ENCODE measurements at regions not wholly inside any gene's neighbourhood (a gene's known extent, or its start where the extent isn't known, plus 50 kb on each side); places are given as distances from the start of the nearest gene placed in this dataset.

- Mint-ChIP-seq H3K4me1 (peaks cover 0 to 9% (median 7%) of the 10 kb centered on the region in 3 donors), H3K36me3 (no peaks in the 10 kb centered on the region), H3K9me3 (no peaks in the 10 kb centered on the region), H3K27ac (no peak overlapping the region), H3K4me3 (no peak overlapping the region), H3K27me3 (peaks cover 3 to 40% of the 10 kb centered on the region in 2 donors)
- DNase-seq = no peak
- POLR2A ChIA-PET = no interaction called here
- Histone ChIP-seq H3K4me1 (ENCODE audit: insufficient read depth, low read length) (no peaks in the 10 kb centered on the region), H3K27ac (ENCODE audit: low read depth, low read length) (no peak overlapping the region), H3K36me3 (ENCODE audit: insufficient read depth, low read length) (no peaks in the 10 kb centered on the region), H3K9me3 (ENCODE audit: low read length) (no peaks in the 10 kb centered on the region), H3K4me3 (ENCODE audit: low read length) (no peak overlapping the region), H3K27me3 (ENCODE audit: insufficient read depth, low read length, poor library complexity, severe bottlenecking) (no peaks in the 10 kb centered on the region)
- CTCF ChIA-PET = no interaction called here
These were observed 231.7 kb downstream of the SKIDA1 start for GRCh38 chr10:21293518-21294356.

DNA sequence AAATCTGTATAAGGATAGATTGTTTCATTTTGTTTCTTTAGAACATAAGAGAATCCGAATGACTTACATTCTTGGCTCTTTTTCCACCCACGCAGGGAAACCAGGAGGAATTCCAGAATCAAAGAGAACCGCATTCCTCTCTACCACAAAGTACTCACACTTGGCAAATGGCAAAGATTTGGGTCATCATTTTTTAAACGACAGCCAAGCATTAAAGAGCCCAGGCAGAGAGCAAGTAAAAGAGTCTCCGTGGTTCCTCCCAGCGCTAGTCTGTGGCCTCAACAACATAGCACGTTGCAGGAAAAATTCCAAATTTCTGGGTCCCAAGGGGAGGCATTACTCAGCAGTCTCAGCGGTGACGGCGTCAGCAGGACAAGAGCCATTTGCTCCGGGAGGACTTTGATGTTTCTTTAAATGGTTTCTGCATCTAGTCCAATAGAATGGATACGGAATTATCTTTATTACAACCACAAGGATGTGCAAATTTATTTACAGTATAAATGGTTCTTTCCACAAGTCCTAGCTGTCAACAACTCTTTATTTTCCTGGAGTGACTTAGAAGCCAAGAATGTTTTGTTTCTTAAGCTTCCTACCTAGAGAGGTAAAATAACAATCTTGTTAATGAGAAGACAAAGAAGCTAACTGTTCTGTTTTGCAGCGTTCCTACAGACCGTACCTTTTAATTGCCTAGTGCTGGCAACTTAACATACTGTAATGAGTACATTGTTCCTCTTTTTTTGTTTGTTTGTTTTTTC lies 232.5 kb downstream of the SKIDA1 start:
- H3K27ac ChIP-seq (ENCODE audit: low read depth, low read length) = no peak overlapping the region
- H3K9me3 ChIP-seq (ENCODE audit: low read length) = no peaks in the 10 kb centered on the region
- DNase-seq = no peak
- no peaks in the 10 kb centered on the region for H3K27me3 ChIP-seq (ENCODE audit: insufficient read depth, low read length, poor library complexity, severe bottlenecking)
- ChIA-PET POLR2A (no interaction called here), CTCF (no interaction called here)
- Mint-ChIP-seq H3K36me3 (no peaks in the 10 kb centered on the region), H3K4me1 (peaks cover 0 to 9% (median 7%) of the 10 kb centered on the region in 3 donors), H3K27me3 (peaks cover 1 to 38% of the 10 kb centered on the region in 2 donors), H3K4me3 (no peak overlapping the region), H3K27ac (no peak overlapping the region), H3K9me3 (no peaks in the 10 kb centered on the region)
- no peaks in the 10 kb centered on the region for H3K4me1 ChIP-seq (ENCODE audit: insufficient read depth, low read length)
- no peaks in the 10 kb centered on the region for H3K36me3 ChIP-seq (ENCODE audit: insufficient read depth, low read length)
- H3K4me3 ChIP-seq (ENCODE audit: low read length) = no peak overlapping the region

- peaks cover 9 to 30% of the 10 kb centered on the region in 2 donors for H3K27me3 Mint-ChIP-seq
- H3K4me1 Mint-ChIP-seq = peaks cover 0 to 9% (median 7%) of the 10 kb centered on the region in 3 donors
- H3K36me3 Mint-ChIP-seq = no peaks in the 10 kb centered on the region
- H3K4me1 ChIP-seq (ENCODE audit: insufficient read depth, low read length) = no peaks in the 10 kb centered on the region
- no peaks in the 10 kb centered on the region for H3K9me3 ChIP-seq (ENCODE audit: low read length)
- no peak for DNase-seq
- no peak overlapping the region for H3K27ac Mint-ChIP-seq
- H3K36me3 ChIP-seq (ENCODE audit: insufficient read depth, low read length) = no peaks in the 10 kb centered on the region
- CTCF ChIA-PET = no interaction called here
- H3K9me3 Mint-ChIP-seq = no peaks in the 10 kb centered on the region
- no peak overlapping the region for H3K27ac ChIP-seq (ENCODE audit: low read depth, low read length)
- POLR2A ChIA-PET = no interaction called here
- H3K27me3 ChIP-seq (ENCODE audit: insufficient read depth, low read length, poor library complexity, severe bottlenecking) = no peaks in the 10 kb centered on the region
- H3K4me3 Mint-ChIP-seq = no peak overlapping the region
- H3K4me3 ChIP-seq (ENCODE audit: low read length) = no peak overlapping the region
These were observed 234.9 kb downstream of the SKIDA1 start for GRCh38 chr10:21290499-21291160.

GRCh38 chr10:21289961-21290360 lies 235.5 kb downstream of the SKIDA1 start:
- H3K4me1 Mint-ChIP-seq = peaks cover 0 to 9% (median 7%) of the 10 kb centered on the region in 3 donors
- POLR2A ChIA-PET = no interaction called here
- no peak overlapping the region for H3K4me3 Mint-ChIP-seq
- H3K27me3 ChIP-seq (ENCODE audit: insufficient read depth, low read length, poor library complexity, severe bottlenecking) = no peaks in the 10 kb centered on the region
- CTCF ChIA-PET = no interaction called here
- no peaks in the 10 kb centered on the region for H3K9me3 Mint-ChIP-seq
- H3K27ac ChIP-seq (ENCODE audit: low read depth, low read length) = no peak overlapping the region
- peaks cover 9 to 25% of the 10 kb centered on the region in 2 donors for H3K27me3 Mint-ChIP-seq
- H3K4me1 ChIP-seq (ENCODE audit: insufficient read depth, low read length) = no peaks in the 10 kb centered on the region
- no peak overlapping the region for H3K4me3 ChIP-seq (ENCODE audit: low read length)
- no peaks in the 10 kb centered on the region for H3K36me3 Mint-ChIP-seq
- no peaks in the 10 kb centered on the region for H3K9me3 ChIP-seq (ENCODE audit: low read length)
- H3K27ac Mint-ChIP-seq = no peak overlapping the region
- no peaks in the 10 kb centered on the region for H3K36me3 ChIP-seq (ENCODE audit: insufficient read depth, low read length)
- no peak for DNase-seq

GRCh38 chr10:21289271-21289670 lies 236.2 kb downstream of the SKIDA1 start:
- Mint-ChIP-seq H3K9me3 (no peaks in the 10 kb centered on the region), H3K36me3 (no peaks in the 10 kb centered on the region), H3K4me3 (no peak overlapping the region), H3K4me1 (peaks cover 0 to 9% (median 7%) of the 10 kb centered on the region in 3 donors), H3K27ac (no peak overlapping the region), H3K27me3 (peaks cover 9 to 19% of the 10 kb centered on the region in 2 donors)
- POLR2A ChIA-PET = no interaction called here
- Histone ChIP-seq H3K9me3 (ENCODE audit: low read length) (no peaks in the 10 kb centered on the region), H3K4me3 (ENCODE audit: low read length) (no peak overlapping the region), H3K27ac (ENCODE audit: low read depth, low read length) (no peak overlapping the region), H3K27me3 (ENCODE audit: insufficient read depth, low read length, poor library complexity, severe bottlenecking) (no peaks in the 10 kb centered on the region), H3K36me3 (ENCODE audit: insufficient read depth, low read length) (no peaks in the 10 kb centered on the region), H3K4me1 (ENCODE audit: insufficient read depth, low read length) (no peaks in the 10 kb centered on the region)
- DNase-seq = no peak
- CTCF ChIA-PET = no interaction called here

DNA sequence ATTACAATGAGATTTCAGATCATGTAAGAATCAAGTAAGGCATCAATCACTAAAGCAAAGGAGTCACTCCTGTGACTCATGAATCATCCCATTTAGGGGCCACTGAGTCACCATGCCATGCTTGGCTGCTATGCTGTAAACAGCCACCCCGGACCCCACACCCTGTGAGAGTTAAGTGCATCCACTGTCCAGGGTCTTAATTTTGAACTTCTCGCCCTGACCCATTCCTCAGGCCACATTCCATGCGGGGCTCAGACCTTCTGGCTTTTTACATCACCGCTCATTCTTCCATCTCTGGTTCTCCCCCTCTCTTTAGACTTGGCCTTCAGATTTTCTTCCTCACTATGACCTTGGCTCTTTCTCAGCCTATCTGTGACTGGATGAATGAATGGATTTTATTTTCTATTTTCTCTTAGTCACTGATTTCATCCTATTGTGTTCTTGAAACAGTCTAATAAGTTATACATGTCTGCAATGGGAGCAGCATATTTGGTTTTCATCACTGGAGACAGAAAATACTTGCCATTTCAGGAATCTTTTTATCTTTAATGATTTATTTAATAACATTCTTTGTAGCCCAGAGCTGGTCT lies 239.6 kb downstream of the SKIDA1 start:
- no peaks in the 10 kb centered on the region for H3K4me1 ChIP-seq (ENCODE audit: insufficient read depth, low read length)
- Mint-ChIP-seq H3K9me3 (no peaks in the 10 kb centered on the region), H3K4me3 (no peak overlapping the region), H3K27ac (no peak overlapping the region), H3K36me3 (no peaks in the 10 kb centered on the region), H3K27me3 (peaks cover 5 to 9% of the 10 kb centered on the region in 2 donors), H3K4me1 (no peaks in the 10 kb centered on the region)
- no peaks in the 10 kb centered on the region for H3K27me3 ChIP-seq (ENCODE audit: insufficient read depth, low read length, poor library complexity, severe bottlenecking)
- H3K9me3 ChIP-seq (ENCODE audit: low read length) = no peaks in the 10 kb centered on the region
- CTCF ChIA-PET = no interaction called here
- no peaks in the 10 kb centered on the region for H3K36me3 ChIP-seq (ENCODE audit: insufficient read depth, low read length)
- H3K27ac ChIP-seq (ENCODE audit: low read depth, low read length) = no peak overlapping the region
- POLR2A ChIA-PET = no interaction called here
- no peak overlapping the region for H3K4me3 ChIP-seq (ENCODE audit: low read length)
- no peak for DNase-seq

DNA sequence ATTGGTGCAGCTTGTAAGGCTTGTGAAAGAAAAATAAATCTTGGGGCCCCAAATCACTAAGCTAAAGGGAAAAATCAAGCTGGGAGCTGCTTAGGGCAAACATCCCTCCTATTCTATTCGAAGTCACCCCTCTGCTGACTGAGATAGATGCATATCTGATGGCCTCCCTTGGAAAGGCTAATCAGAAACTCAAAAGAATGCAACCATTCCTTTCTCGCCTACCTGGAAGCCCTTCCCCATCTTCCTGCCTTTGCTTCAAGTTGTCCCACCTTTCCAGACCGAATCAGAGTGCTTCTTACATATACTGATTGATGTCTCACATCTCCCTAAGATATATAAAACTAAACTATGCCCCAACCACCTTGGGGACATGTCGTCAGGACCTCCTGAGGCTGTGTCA lies 240.3 kb downstream of the SKIDA1 start:
- POLR2A ChIA-PET = no interaction called here
- H3K36me3 Mint-ChIP-seq = no peaks in the 10 kb centered on the region
- no peaks in the 10 kb centered on the region for H3K4me1 Mint-ChIP-seq
- H3K4me3 Mint-ChIP-seq = no peak overlapping the region
- Histone ChIP-seq H3K36me3 (ENCODE audit: insufficient read depth, low read length) (no peaks in the 10 kb centered on the region), H3K4me3 (ENCODE audit: low read length) (no peak overlapping the region), H3K27ac (ENCODE audit: low read depth, low read length) (no peak overlapping the region), H3K27me3 (ENCODE audit: insufficient read depth, low read length, poor library complexity, severe bottlenecking) (no peaks in the 10 kb centered on the region), H3K9me3 (ENCODE audit: low read length) (no peaks in the 10 kb centered on the region), H3K4me1 (ENCODE audit: insufficient read depth, low read length) (no peaks in the 10 kb centered on the region)
- peaks cover 1 to 7% of the 10 kb centered on the region in 2 donors for H3K27me3 Mint-ChIP-seq
- no peak overlapping the region for H3K27ac Mint-ChIP-seq
- CTCF ChIA-PET = no interaction called here
- DNase-seq = no peak
- H3K9me3 Mint-ChIP-seq = no peaks in the 10 kb centered on the region

DNA sequence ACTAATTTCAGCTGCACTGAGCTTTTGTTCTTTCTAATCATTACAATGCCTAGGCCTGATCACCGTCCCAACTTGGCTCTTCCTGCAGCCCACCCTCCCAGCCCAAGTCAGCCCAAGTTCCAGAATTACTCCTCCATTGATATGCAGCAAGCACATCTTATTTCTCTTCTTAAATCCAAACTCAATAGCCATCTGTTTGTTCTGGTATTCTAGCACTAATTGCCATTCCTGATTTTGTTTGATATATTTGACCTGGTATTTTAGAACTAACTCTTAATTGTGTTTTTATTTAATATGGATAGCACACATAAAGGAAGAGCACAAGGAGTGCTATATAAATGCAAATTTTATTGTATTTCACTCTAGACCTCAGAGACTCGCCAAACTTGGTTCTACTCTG lies 241.2 kb downstream of the SKIDA1 start:
- no peak overlapping the region for H3K27ac Mint-ChIP-seq
- H3K4me1 Mint-ChIP-seq = no peaks in the 10 kb centered on the region
- no peaks in the 10 kb centered on the region for H3K9me3 Mint-ChIP-seq
- Histone ChIP-seq H3K4me1 (ENCODE audit: insufficient read depth, low read length) (no peaks in the 10 kb centered on the region), H3K27ac (ENCODE audit: low read depth, low read length) (no peak overlapping the region), H3K4me3 (ENCODE audit: low read length) (no peak overlapping the region), H3K9me3 (ENCODE audit: low read length) (no peaks in the 10 kb centered on the region), H3K36me3 (ENCODE audit: insufficient read depth, low read length) (no peaks in the 10 kb centered on the region), H3K27me3 (ENCODE audit: insufficient read depth, low read length, poor library complexity, severe bottlenecking) (no peaks in the 10 kb centered on the region)
- CTCF ChIA-PET = no interaction called here
- POLR2A ChIA-PET = no interaction called here
- no peak for DNase-seq
- H3K36me3 Mint-ChIP-seq = no peaks in the 10 kb centered on the region
- peaks cover 4 to 7% of the 10 kb centered on the region in 2 donors for H3K27me3 Mint-ChIP-seq
- H3K4me3 Mint-ChIP-seq = no peak overlapping the region

Data from CD8-positive, alpha-beta memory T cell (primary cell).